ENCODE measurements at regions not wholly inside any gene's neighbourhood (a gene's known extent, or its start where the extent isn't known, plus 50 kb on each side); places are given as distances from the start of the nearest gene placed in this dataset.

DNA sequence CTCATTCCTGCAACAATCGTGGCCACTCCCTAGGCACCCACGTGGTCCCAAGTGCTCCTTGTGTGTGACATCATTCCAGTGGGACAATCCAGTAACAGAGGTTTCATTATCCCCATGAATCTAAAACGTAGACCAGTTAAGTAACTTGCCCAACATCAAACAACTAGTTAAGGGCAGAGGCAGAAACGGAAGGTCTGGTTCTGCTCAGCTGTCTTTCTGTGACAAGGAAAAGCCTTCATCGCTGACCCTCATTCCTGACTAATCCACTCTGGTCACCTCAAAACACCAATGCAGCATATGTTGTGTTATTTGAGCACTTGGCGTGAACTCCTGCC is 261.4 kb upstream of the JARID2 start:
- TF ChIP-seq POLR2A (IDR thresholded peaks at IDR 0.05; ENCODE audit: low read length) = no peak
- TF ChIP-seq GATA1 (IDR thresholded peaks at IDR 0.05; ENCODE audit: low read depth, low read length) = no peak

Measured in erythroblast (primary cell).